NCI-H2227 treated with DMSO at 0.1 percent for 48 hours (cell line): ENCODE measurements at regions not wholly inside any gene's neighbourhood (a gene's known extent, or its start where the extent isn't known, plus 50 kb on each side); places are given as distances from the start of the nearest gene placed in this dataset.

ENCODE experiments used
- DNase-seq: peaks from one replicate; lab custom pipeline; 2025; lab: John Stamatoyannopoulos, UW

DNA sequence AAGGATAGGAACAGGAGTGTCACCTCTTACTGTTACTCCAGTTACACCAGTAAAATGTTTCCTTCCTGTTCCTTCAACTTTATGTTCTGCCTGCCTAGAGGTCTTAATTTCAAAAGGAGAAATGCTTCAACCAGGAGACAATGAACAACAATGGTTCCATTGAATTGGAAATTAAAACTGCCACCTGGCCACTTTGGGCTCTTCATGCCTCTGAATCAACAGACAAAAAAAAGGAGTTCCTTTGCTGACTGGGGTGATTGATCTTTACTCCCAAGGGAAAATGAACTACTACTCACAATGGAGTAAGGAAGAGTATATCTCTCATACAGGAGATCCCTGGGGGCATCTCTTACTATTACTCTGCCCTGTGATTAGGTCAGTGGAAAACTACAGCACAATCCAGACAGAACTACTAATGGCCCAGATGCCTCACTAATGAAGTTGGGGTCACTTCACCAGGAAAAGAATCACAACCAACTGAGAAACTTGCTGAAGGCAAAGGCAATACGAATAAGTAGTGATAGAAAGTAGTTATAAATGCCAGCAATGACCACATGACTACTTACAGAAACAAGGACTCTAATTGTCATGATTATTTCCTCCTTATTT, 76.6 kb upstream of the PRDX6 start:
- no peak for DNase-seq

DNA sequence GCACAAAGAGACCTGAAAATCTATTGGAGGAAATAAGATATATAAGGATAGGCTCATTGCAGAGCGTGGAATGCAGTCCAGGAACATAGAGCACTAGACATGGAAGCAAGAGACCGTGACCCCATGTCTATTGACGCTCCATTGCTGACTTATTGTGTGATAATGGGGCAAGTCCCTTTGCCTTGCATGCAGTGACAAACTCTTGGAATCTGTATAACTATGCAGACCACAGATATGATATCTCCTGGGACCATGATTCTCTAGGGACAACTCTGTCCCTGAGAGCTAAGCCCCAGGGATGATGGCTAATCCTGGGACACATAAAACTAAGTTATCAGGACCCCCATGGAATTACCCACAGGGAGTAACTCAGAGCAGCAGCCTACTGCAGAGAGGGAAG, 73.1 kb upstream of the PRDX6 start:
- no peak for DNase-seq

DNA sequence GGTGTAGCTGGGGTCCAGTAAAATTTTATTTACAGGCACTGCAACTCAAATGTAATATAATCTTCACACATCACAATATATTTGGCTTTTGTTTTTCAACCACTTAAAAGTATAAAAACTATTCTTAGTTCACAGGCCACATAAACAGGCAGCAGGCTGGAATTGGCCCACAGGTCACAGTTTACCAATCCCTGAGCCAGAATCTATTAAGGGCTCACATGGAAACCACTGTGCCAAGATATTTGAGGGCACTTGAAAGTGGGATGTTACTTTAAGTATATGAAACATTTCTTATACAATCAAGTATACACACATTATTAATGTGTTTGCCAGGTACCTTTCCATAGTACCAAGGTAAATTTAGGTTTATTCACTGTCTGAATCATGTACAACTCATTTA, 71.9 kb upstream of the PRDX6 start:
- no peak for DNase-seq

DNA sequence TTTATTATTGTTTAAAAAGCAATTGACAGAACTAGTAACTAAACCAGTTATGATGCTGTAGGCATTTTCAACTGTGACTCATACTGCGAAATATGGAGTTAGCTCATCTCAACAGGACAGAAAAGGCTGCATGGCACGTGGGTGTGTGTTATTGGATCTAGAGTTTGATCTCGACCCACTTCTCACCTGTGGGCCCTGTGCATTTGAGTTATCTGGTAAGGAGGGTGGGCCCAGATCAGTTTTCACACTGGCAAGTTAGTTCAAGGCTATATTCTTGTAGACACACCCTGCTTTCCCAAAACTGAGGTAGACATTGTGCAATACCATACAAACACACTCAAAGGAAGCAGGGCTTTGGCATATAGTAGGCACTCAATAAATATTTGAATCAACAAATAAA, 71.3 kb upstream of the PRDX6 start:
- no peak for DNase-seq

DNA sequence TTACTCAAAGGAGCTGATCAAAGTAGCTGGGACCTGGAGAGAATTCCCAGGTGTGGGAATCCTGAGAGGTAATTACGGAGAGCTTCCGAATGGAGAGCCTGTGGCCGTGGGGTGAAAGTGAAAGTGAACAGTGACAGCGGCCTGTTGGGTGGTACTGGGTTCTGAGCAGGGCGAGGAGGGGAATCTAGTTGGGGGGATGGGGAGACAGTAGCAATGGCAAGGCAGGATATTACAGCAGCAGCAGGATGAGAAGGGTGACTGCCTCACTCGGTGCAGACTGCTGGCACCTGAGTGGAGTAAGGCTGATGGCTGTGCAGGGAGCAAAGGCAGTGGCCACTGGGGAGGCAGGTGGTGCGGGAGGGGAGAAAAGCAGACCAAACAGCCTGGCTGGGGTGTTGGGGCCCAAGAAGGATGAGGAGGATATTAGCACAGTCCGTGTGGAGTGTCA, 70.3 kb upstream of the PRDX6 start:
- DNase-seq: peak; percentile 7

DNA sequence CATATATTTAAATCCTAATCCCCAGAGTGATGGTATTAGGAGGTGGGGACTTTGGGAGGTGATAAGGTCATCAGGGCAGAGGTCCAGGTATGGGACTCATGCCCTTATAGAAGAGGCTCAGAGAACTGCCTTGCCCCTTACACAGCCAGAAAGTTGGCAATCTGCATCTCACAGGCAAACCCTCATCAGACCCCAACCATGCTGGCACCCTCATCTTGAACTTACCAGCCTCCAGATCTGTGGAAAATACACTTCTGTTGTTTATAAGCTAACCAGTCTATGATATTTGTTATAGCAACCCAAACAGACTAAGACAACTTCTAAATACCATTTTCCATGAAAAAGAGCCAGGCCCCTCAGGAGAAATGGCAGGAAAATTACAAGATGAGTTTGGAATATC, 69.3 kb upstream of the PRDX6 start:
- no peak for DNase-seq

DNA sequence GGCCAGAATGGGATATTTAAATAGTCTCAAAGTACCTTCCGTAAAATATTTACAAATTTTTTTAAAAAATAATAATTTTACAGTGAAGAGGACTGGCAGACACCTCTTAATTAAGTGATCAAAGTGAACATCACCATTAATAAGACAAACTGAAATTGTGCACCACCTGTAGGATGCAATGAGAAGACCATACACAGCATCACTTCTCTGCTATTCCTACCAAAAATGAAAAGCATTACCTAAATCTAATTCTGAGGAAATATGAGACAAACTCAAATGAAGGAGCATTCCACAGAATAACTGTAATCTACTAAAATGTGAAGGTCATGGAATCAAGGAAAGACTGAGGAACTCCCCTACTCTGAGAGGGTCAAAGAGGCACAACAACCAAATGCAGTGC, 68.2 kb upstream of the PRDX6 start:
- DNase-seq: no peak

DNA sequence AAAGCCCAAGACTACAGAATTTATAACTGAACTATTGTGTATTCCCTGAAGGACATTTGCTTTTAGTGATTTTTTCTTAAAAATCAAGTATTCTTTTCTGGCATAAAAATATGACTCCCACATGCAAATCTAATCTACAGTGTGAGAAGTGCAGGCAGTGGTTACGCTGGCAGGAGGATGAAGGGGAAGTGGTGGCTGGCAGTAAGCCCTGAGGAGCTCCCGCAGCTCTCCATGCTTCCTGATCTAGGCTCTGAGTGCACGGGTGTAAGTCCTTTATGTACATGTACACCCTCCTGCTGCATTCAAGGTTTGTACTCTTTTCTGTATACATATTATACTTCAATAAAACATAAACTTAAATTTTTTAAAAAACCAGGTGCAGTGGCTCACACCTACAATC, 67.5 kb upstream of the PRDX6 start:
- DNase-seq: no peak

DNA sequence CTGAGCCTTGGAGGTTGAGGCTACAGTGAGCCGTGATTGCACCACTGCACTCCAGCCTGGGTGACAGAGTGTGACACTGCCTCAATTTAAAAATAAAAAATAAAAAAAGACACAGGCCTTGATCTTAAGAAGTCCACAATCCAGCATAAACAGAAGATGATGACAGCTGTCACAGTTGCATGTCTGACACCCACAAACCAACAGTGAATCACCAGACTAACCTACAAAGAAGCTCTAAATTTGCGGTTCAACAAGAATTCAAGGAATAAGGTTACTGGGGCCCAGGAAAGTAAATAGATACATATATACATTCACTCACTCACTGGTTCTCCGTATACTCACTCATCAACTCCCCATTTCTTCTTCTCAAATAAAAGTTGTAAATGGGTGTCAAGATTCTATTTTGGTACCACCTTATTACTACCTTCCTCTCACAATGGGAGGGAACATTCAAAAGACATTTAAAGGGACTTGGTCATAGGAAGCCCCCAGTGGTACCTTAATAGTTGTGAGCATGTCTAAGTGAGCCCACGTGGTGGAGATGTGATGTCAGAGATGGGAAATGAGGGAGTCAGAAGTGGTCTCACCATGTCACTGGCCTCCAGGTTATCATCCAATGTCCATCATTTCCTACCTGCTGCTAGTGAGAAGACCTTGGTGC, 66.9 kb upstream of the PRDX6 start:
- DNase-seq: no peak

DNA sequence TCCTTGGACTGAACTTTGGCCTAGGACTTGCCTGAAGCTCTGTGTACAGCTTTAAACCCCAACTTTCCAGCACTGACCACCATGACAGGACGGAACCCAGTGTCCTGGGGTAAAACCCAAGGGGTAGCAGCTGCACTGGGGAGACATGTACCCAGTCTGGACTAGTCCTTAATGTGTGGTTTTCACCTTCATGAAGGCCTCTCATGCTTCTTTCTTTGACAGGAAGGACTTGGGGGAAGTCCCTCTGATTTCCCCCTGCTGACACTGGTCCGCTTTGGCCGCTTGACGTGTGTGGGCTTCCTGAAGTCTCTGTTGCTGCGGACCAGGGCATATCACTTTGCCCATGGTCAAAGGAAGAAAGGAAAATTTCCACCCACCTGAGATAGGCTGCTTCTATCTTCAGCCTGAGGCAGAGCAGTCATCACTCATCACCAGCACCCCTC, 66.3 kb upstream of the PRDX6 start:
- no peak for DNase-seq

DNA sequence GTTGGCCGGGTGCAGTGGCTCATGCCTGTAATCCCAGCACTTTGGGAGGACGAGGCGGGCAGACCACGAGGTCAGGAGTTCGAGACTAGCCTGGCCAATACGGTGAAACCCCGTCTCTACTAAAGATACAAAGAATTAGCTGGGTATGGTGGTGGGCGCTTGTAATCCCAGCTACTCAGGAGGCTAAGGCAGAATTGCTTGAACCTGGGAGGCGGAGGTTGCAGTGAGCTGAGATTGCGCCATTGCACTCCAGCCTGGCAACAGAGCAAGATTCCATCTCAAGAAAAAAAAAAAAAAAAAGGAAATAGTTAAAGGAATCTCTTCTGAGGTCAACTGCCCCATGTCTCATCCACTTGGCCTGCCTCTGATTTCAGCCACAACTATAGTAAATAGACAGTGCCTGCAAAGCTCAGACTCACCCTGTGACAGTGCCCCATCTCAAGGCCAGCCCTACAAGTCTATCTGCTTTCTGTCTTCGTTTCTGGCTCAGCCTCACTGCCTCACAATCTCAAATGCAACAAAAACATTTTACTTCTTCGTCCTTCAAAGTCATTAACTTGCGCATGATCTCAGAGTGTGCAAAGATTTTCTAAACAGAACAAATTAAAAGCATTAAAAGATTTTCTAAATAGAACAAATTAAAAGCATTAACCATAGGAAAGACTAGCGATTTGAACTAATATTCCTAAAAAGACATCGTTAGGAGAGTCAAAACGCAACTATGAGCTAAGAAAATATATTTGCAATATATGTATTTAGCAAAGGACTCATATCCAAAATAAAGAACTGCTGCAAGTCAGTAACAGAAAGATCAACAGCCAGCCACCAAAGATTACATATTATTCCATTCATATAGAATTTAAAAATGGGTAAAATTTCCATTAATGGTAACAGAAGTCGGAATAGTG, 65.0 kb upstream of the PRDX6 start:
- no peak for DNase-seq

DNA sequence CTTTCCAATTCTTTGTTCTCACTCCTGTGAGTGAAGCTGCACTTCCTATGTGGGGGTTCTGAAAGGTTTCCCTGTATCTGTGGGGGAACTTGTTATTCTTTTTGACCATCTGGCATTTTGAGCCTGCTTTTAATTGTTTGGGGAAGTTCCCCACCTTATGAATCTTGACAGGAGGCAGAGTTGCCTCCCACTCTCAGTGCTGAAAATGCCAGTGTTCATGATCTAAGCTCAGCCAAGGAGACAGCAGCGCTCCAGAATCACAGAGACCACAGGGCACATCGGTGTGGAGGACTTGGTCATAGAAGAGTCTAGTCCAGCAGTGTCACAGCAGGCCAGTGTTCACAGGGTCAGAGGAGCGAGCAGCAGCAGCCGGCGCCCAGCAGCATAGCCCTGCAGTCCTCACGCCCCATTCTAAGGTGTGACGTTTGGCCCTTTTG, 63.8 kb upstream of the PRDX6 start:
- DNase-seq: no peak

DNA sequence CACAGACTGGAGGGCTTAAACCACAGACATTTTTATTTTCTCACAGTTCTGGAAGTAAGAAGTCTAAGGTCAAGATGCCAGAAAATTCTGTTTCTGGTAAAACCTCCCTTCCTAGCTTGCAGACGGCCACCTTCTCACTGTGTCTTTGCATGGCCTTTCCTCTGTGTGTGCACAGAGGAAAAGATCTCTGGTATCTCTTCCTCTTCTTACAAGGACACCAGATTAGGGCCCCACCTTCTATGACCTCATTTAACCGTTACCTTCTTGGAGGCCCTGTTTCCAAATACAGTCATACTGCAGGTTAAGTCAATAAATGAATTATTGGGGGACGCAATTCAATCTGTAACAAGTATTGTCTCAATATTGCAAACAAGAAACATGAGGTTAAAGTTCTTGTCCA, 63.0 kb upstream of the PRDX6 start:
- no peak for DNase-seq

DNA sequence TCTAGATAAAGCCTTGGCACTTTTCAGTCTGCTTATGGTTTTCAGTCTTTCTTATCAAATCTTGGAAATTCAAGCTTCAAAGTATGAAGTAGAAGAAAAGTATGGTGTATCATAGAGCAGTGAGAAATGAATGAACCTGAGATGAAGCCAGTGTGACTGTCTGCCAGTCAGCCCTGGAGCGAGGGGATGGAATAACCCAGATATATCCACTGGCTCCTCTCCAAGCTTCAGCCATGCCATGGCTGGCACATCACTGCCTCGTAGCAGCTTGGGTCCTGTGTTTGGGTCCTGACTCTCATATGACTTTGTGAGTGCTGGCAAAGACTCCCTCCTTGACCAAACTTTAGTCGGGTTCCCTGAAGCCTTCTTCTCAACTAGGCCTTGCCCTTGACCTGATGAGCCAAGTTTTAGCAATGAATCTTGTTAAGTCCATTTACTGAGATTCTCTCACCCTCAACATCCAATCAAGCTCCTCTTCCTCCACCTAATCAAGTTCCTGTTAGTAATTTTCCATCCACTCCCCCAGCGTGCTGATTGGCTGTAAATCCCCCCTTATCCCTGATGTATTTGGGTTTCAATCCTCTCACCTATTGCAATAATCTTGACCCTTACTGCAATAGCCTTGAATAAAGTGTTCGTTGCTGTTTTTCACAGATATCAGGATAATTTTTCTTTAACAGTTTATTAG, 62.5 kb upstream of the PRDX6 start:
- no peak for DNase-seq

DNA sequence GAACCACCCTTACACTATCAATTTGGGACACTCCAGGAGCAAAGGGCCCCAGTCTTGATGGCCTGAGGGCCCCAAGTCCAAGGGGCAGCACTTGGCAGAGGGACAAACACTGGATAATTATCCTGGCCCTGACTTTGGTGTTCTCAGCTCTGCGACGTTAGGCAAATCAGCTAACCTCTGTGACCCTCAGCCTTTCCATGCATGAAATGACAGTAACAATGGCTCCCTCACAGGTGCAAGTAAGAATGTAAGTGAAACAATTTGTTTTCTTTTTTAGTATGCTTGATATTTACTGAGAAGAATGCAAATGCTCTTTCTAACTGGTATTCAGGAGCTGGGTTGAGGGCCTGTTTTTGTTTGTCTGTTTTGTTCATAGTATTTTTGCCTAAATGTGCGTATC, 61.6 kb upstream of the PRDX6 start:
- DNase-seq: no peak

DNA sequence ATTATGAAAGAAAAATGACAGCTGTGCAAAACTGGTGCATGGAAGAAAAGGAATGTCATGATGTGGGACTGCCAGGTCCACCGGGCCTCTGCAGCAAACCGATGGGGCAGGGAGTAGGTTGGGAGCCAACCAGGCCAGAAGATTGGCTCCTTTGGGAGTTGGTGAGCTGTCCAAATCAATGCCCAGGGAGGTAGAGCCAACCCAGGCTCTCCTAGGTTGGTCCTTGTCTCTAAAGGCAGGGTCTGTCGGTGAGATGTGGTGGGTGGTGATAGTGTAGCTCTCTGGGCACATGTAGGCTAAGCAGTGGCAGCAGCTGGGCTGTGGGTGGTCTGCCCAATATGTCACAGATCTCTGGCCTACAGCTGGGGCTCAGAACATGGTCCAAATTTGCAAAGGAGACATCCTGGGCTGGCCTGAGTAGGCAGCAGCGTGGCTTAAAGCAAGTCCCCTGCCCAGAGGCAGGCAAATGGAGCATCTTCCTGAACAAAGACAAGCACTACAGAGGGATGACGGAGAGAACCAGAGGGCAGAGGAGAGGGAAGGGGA, 61.2 kb upstream of the PRDX6 start:
- no peak for DNase-seq

DNA sequence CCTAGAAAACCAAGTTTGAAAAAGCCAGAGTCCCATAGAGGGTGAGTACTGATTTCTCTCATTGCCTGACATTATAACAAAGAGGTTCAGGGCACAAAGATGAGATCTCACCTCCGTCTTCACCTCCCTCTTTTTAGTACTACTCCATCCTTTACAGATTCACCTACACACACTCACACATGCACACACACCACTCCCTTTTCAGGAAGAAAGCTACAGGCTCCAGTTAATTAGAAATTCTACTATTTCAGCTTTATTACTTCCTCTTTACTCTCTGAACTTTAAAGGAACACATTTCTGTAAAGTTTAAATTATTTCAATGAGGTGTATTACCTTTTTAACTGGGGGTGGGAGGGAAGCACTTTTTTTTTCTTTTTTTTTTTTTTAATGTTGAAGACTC, 59.6 kb upstream of the PRDX6 start:
- no peak for DNase-seq

DNA sequence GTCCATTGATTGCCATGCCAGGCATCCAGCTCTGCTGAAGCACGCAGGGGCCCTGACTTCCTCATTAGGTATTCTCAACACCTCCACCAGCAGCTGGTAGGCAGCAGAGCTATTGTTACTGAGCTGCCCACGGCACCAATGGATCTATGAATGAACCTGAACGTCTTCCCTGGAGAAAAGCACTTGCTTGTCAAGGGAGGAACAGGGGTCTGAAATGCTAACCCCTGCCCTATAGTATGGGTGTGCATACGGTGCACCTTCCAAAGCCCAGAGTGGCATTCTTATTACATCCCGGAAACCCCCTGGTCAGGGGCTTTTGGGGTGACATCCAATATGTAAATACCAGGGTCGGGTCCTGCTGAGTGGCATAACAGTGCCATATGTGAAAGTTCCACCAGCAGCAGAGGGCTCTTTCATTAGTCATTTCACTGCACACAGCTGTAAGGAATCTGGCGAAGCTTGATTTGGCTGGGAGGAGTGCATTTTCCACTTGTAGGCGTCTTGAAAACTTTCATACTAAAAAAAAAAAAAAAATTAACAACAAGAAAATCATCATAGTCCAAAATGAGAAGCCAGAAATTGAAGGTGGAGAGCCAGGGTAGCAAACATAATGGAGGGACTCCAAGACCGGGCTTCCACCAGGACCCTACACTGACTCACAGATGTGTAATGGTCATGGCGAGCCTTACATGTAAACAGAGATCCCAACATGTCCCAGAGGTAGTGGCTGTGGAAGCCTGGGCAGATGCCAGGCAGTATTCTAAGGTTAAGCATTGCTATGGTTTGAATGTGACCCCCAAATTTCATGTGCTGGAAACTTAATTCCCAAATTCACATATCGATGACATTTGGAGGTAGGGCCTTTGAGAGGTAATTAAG, 58.8 kb upstream of the PRDX6 start:
- DNase-seq: no peak

DNA sequence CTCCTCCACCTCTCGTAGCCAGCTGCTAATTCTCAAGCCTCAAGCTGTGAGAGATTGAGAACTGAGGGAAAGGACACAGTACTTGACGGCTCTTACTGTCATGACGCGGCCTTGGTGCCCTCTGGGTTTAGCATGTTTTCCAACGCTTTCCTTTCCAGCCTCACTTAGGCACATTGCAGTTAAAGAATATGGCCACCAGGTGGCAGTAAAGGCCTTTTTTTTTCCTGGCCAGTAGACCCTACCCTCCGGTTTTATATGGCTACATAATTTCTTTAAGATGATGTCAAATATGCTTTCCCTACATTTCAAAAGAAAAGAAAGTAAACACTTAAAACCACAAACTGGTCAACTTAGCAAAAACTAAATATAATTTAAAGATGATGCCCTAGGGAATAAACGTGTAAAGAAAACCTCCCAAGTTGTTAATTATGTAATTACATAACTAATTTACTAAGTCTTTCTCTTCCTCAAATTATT, 56.8 kb upstream of the PRDX6 start:
- peak; percentile 76 for DNase-seq

DNA sequence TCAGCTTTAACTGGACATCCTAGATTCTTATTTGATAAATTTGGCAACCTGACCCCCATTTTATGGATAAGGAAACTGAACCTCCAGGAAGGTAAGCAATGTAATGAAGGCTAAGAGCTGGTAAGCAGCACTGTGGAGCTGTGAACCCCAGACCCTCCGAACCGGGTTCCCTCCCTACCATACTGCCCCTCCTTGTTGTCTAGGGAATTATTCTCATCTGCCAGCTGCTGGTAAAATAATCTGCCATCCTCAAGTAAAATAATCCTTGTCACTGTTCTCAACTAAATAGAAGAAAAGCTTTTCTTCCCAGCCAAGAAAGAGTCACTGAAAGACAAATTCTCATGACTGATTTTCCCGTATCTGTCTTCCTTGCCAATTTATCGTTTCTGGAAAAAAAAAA, 55.8 kb upstream of the PRDX6 start:
- no peak for DNase-seq

DNA sequence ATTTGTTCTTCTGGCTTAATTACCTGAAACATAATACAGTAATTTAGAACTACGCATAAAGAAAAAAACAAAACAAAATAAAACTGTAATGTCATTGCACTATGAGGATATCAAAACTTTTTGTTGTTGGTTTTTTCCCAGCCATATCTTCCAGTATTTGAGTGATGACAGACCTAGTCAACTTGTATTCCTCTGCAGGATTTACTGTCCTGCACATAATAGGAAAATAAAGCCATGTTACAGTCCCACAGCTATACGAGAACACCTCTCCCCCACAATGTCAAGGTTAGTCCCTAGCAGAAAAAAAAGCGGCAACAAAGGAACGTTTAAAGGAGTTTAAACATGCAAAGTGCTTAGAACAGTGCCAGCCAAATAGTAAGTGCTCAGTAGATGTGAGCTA, 55.3 kb upstream of the PRDX6 start:
- no peak for DNase-seq
